ENCODE measurements at regions not wholly inside any gene's neighbourhood (a gene's known extent, or its start where the extent isn't known, plus 50 kb on each side); places are given as distances from the start of the nearest gene placed in this dataset.

GRCh38 chr12:103073630-103074029 is 116.2 kb downstream of the ASCL1 start:
- Histone ChIP-seq H3K27me3 (ENCODE audit: insufficient read depth, insufficient read length) (no peaks in the 10 kb centered on the region), H3K4me3 (ENCODE audit: insufficient read length, low read depth) (no peak overlapping the region), H3K9ac (ENCODE audit: insufficient read length, low read depth) (no peak overlapping the region), H3K9me3 (ENCODE audit: insufficient read depth, low read length) (no peaks in the 10 kb centered on the region), H3K36me3 (ENCODE audit: insufficient read depth, insufficient read length, low read length) (no peaks in the 10 kb centered on the region), H3K4me1 (ENCODE audit: insufficient read depth, insufficient read length) (no peaks in the 10 kb centered on the region)
- DNase-seq (ENCODE audit: low read depth, low spot score): no peak
- TF ChIP-seq SUZ12 (IDR thresholded peaks at IDR 0.05; ENCODE audit: extremely low read depth, insufficient read depth, insufficient read length) (no peak), YY1 (IDR thresholded peaks at IDR 0.05; ENCODE audit: insufficient read depth, insufficient read length) (no peak), ZNF274 (IDR thresholded peaks at IDR 0.05; ENCODE audit: low read depth, low read length) (no peak)

- H3K9ac ChIP-seq (ENCODE audit: insufficient read length, low read depth): no peak overlapping the region
- no peaks in the 10 kb centered on the region for H3K27me3 ChIP-seq (ENCODE audit: insufficient read depth, insufficient read length)
- no peaks in the 10 kb centered on the region for H3K4me1 ChIP-seq (ENCODE audit: insufficient read depth, insufficient read length)
- no peaks in the 10 kb centered on the region for H3K36me3 ChIP-seq (ENCODE audit: insufficient read depth, insufficient read length, low read length)
- H3K4me3 ChIP-seq (ENCODE audit: insufficient read length, low read depth): no peak overlapping the region
- TF ChIP-seq ZNF274 (IDR thresholded peaks at IDR 0.05; ENCODE audit: low read depth, low read length): no peak
- no peak for TF ChIP-seq SUZ12 (IDR thresholded peaks at IDR 0.05; ENCODE audit: extremely low read depth, insufficient read depth, insufficient read length)
- TF ChIP-seq YY1 (IDR thresholded peaks at IDR 0.05; ENCODE audit: insufficient read depth, insufficient read length): no peak
- no peak for DNase-seq (ENCODE audit: low read depth, low spot score)
- H3K9me3 ChIP-seq (ENCODE audit: insufficient read depth, low read length): peaks cover 1% of the 10 kb centered on the region
Measured at GRCh38 chr12:103075848-103076247, 118.4 kb downstream of the ASCL1 start.

- TF ChIP-seq YY1 (IDR thresholded peaks at IDR 0.05; ENCODE audit: insufficient read depth, insufficient read length): no peak
Measured at GRCh38 chr12:103077108-103077773, 119.8 kb downstream of the ASCL1 start.

GRCh38 chr12:103085541-103085940 is 128.1 kb downstream of the ASCL1 start:
- DNase-seq (ENCODE audit: low read depth, low spot score): no peak

More at GRCh38 chr12:103077108-103077773, 119.8 kb downstream of the ASCL1 start:
- DNase-seq (ENCODE audit: low read depth, low spot score): no peak
- Histone ChIP-seq H3K9me3 (ENCODE audit: insufficient read depth, low read length) (peaks cover 14% of the 10 kb centered on the region), H3K36me3 (ENCODE audit: insufficient read depth, insufficient read length, low read length) (no peaks in the 10 kb centered on the region), H3K4me1 (ENCODE audit: insufficient read depth, insufficient read length) (no peaks in the 10 kb centered on the region), H3K4me3 (ENCODE audit: insufficient read length, low read depth) (no peak overlapping the region), H3K9ac (ENCODE audit: insufficient read length, low read depth) (no peak overlapping the region), H3K27me3 (ENCODE audit: insufficient read depth, insufficient read length) (no peaks in the 10 kb centered on the region)

GRCh38 chr12:103086471-103086870 is 129.0 kb downstream of the ASCL1 start:
- no peaks in the 10 kb centered on the region for H3K36me3 ChIP-seq (ENCODE audit: insufficient read depth, insufficient read length, low read length)
- no peak for TF ChIP-seq SUZ12 (IDR thresholded peaks at IDR 0.05; ENCODE audit: extremely low read depth, insufficient read depth, insufficient read length)
- no peak for TF ChIP-seq ZNF274 (IDR thresholded peaks at IDR 0.05; ENCODE audit: low read depth, low read length)
- TF ChIP-seq YY1 (IDR thresholded peaks at IDR 0.05; ENCODE audit: insufficient read depth, insufficient read length): no peak
- no peaks in the 10 kb centered on the region for H3K27me3 ChIP-seq (ENCODE audit: insufficient read depth, insufficient read length)
- no peaks in the 10 kb centered on the region for H3K4me1 ChIP-seq (ENCODE audit: insufficient read depth, insufficient read length)
- H3K4me3 ChIP-seq (ENCODE audit: insufficient read length, low read depth): no peak overlapping the region
- DNase-seq (ENCODE audit: low read depth, low spot score): no peak
- peaks cover 6% of the 10 kb centered on the region for H3K9me3 ChIP-seq (ENCODE audit: insufficient read depth, low read length)
- H3K9ac ChIP-seq (ENCODE audit: insufficient read length, low read depth): no peak overlapping the region

More at GRCh38 chr12:103085541-103085940, 128.1 kb downstream of the ASCL1 start:
- no peak overlapping the region for H3K4me3 ChIP-seq (ENCODE audit: insufficient read length, low read depth)
- TF ChIP-seq ZNF274 (IDR thresholded peaks at IDR 0.05; ENCODE audit: low read depth, low read length): no peak
- no peaks in the 10 kb centered on the region for H3K36me3 ChIP-seq (ENCODE audit: insufficient read depth, insufficient read length, low read length)
- no peaks in the 10 kb centered on the region for H3K4me1 ChIP-seq (ENCODE audit: insufficient read depth, insufficient read length)
- peaks cover 14% of the 10 kb centered on the region for H3K9me3 ChIP-seq (ENCODE audit: insufficient read depth, low read length)
- no peak overlapping the region for H3K9ac ChIP-seq (ENCODE audit: insufficient read length, low read depth)
- H3K27me3 ChIP-seq (ENCODE audit: insufficient read depth, insufficient read length): no peaks in the 10 kb centered on the region

- Histone ChIP-seq H3K4me3 (ENCODE audit: insufficient read length, low read depth) (no peak overlapping the region), H3K9me3 (ENCODE audit: insufficient read depth, low read length) (no peaks in the 10 kb centered on the region), H3K4me1 (ENCODE audit: insufficient read depth, insufficient read length) (no peaks in the 10 kb centered on the region), H3K9ac (ENCODE audit: insufficient read length, low read depth) (no peak overlapping the region), H3K27me3 (ENCODE audit: insufficient read depth, insufficient read length) (no peaks in the 10 kb centered on the region), H3K36me3 (ENCODE audit: insufficient read depth, insufficient read length, low read length) (no peaks in the 10 kb centered on the region)
- TF ChIP-seq SUZ12 (IDR thresholded peaks at IDR 0.05; ENCODE audit: extremely low read depth, insufficient read depth, insufficient read length) (no peak), YY1 (IDR thresholded peaks at IDR 0.05; ENCODE audit: insufficient read depth, insufficient read length) (no peak), ZNF274 (IDR thresholded peaks at IDR 0.05; ENCODE audit: low read depth, low read length) (no peak)
- peak; percentile 16 for DNase-seq (ENCODE audit: low read depth, low spot score)
Measured at GRCh38 chr12:103093499-103094106, 136.1 kb downstream of the ASCL1 start.

GRCh38 chr12:103097496-103097895 is 140.0 kb downstream of the ASCL1 start:
- TF ChIP-seq ZNF274 (IDR thresholded peaks at IDR 0.05; ENCODE audit: low read depth, low read length) (no peak), YY1 (IDR thresholded peaks at IDR 0.05; ENCODE audit: insufficient read depth, insufficient read length) (no peak), SUZ12 (IDR thresholded peaks at IDR 0.05; ENCODE audit: extremely low read depth, insufficient read depth, insufficient read length) (no peak)
- no peaks in the 10 kb centered on the region for H3K36me3 ChIP-seq (ENCODE audit: insufficient read depth, insufficient read length, low read length)
- H3K9me3 ChIP-seq (ENCODE audit: insufficient read depth, low read length): no peaks in the 10 kb centered on the region
- no peak overlapping the region for H3K4me3 ChIP-seq (ENCODE audit: insufficient read length, low read depth)
- H3K4me1 ChIP-seq (ENCODE audit: insufficient read depth, insufficient read length): no peaks in the 10 kb centered on the region
- H3K9ac ChIP-seq (ENCODE audit: insufficient read length, low read depth): no peak overlapping the region
- no peak for DNase-seq (ENCODE audit: low read depth, low spot score)
- no peaks in the 10 kb centered on the region for H3K27me3 ChIP-seq (ENCODE audit: insufficient read depth, insufficient read length)

Measured in NT2/D1 (cell line).